Stimulated activated CD4-positive, alpha-beta T cell treated with anti-CD3 and anti-CD28 coated beads, Interleukin-2, amount 100 ng/mL, for 4 hours (primary cell): ENCODE measurements at regions not wholly inside any gene's neighbourhood (a gene's known extent, or its start where the extent isn't known, plus 50 kb on each side); places are given as distances from the start of the nearest gene placed in this dataset.

ENCODE experiments used
- DNase-seq: peaks from one replicate; pipeline ENCODE4 v3.0.0-alpha.2; 2020; ENCODE audit warnings: low read depth

DNA sequence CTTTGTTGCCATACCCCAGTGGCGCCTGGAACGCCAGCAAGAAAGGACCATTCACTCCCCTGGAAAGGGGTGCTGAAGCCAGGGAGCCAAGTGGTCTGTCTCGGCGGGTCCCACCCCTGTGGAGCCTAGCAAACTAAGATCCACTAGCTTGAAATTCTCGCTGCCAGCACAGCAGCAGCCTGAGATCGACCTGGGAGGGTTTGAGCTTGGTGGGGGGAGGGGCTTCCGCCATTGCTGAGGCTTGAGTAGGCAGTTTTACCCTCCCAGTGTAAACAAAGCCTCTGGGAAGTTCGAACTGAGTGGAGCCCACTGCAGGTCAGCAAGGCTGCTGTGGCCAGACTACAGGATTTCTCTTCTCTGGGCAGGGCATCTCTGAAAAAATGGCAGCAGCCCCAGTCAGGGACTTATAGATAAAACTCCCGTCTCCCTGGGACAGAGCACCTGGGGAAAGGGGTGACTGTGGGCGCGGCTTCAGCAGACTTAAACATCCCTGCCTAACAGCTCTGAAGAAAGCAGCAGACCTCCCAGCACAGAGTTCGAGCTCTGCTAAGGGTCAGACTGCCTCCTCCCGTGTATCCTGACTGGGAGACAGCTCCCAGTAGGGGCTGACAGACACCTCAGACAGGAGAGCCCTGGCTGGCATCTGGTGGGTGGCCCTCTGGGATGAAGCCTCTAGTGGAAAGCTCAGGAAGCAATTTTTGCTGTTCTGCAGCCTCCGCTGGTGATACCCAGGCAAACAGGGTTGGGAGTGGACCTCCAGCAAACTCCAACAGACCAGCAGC lies 281.1 kb upstream of the SP4 start:
- no peak for DNase-seq

DNA sequence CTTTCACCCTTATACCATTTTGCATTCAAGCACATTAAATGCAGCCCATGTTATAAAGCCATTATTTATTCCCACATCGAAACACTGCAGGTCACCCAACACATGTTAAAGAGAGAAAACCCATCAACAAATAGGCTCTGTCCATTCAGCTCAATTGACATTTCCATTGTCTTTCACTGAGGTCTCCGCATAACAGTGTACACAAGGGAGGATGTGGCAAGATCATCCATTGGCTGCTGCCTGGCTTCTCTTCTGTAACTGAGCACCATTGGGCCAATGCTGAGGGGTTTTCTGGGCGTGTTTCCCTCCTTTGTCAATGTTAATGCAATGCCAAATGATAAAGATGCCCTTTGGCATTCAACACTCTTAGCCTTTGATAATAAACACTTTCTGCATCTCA lies 278.1 kb upstream of the SP4 start:
- DNase-seq, result no peak

DNA sequence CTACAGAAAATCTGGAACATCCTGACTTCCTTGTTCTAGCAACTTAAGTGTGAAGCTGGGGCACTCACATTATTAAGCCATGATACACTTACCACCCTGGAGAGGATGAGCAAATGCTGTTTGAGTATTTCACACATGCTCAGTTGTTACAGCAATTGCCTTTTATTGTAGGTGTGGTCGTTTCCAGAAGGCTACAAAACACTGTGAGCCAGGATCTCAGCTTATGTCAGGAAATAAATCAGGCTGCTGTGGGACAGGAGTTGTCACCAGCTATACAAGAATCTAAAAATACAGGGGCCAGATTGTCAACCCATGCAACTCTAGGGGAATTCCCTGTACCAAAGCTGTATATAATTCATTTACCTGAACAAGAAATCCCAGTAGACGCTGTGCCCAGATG lies 273.3 kb upstream of the SP4 start:
- DNase-seq, result no peak

DNA sequence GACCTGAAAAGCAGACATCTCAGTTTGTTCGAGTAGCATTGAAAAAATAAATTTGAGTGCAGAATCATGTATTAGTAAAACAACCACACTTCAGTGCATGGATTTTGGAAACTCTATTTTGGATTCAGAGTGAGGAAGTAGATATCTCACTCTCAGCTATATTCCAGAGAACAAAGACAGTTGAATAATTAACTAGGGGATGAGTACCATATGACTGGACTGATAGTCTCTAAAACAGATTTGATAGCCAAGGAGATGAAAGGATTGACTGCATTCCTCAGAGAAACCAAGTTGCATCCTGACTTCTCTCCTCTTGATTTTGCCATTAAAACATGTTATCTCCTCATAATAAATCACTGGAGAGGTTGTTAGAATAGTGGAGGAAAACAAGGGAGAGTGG lies 268.4 kb upstream of the SP4 start:
- DNase-seq, result no peak

DNA sequence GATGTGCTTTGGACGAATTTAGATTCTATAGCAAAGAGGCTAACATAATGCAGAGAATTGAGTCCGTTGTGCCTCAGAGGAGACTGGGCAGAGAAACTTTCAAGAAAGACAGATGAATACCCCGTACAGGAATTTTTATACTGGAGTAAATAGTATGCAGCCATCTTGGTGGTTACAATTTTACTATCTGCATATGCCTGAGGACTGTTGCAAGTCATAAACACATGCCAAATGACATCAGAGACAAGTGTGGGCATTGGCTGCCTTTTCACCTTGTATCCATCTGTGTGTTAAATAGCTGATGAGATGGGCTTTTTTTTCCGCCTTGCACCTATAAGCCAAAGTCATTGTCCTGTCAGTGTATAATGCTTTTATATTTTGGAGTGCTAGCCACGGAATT lies 267.5 kb upstream of the SP4 start:
- no peak for DNase-seq

DNA sequence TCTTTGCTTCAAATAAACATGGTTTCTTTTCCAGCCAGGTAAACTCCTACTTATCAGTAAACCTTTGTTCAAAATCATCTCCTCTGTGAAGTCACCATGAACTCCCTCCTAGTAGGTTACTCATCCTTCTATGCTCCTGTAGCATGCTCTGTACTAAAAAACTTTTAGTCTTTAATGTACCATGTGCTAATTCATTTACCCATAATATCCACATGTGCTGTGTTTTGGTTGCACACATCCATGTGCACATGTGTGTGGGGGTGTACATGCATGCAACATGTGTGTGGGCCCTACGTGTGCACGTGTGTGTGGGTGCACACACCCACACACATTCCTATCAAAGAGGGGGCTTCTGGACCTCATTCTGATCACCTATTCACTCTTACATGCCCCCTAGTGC lies 259.9 kb upstream of the SP4 start:
- no peak for DNase-seq

DNA sequence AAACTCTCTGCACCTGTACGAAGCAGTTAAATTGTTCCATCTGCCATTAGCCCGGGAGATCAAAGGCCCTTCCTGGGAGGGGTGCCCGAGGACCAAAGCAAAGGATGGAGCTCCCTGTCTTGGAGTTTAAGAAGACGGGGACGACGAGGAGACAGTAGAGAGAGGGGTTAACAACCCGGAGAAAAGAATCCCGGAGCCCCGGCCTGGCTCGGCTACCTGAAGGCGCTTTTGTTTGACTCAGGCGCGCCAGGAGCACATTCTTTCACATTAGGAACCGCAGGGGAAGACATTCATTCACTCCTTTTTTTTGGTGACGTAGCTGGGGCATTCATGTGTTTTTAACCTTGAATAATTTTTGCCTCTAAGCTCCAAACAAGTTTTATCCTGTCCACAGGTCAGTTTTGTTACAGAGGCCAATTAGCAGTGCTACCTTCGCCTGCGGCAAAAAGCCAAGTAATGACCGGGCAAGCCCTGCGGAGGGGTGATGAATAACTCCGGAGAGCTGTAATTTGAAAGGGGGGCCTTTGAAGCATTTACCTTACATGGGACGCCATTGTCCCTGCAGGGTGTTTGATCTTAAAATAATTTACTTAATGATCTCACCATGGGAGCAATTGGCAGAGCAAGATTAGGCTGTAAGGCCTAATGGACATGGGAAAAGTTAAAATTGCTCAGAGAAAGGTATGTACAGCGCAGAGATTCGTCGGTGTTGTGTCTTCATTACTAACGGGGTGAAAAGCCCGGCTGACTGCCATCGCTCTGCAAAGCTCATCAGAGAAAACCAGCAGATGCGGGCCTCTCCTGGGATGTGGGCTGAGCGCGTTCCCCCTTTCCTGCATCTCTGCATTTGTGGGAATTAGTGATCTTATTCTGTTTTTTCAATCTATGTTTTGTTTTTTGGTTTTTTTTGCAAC lies 258.0 kb upstream of the SP4 start:
- DNase-seq, result no peak

DNA sequence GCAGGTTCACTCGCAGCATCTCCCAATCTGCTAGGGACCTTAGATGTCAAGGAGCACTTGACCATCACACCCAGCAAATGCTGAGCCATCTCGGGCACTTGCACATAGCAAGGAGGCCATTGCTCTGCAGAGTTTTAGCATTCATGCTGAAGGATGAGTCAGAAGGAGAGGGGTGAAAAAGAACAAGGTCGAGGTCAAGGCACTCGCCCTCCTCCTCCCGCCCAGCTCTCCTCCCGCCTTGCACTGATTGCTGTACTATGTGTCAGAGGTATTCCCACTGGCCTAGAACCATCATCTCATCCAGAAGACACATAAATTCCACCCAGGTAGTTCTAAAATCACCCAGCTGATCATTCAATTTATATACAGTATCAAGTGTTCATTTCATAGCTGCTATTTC lies 255.1 kb upstream of the SP4 start:
- DNase-seq, result no peak

DNA sequence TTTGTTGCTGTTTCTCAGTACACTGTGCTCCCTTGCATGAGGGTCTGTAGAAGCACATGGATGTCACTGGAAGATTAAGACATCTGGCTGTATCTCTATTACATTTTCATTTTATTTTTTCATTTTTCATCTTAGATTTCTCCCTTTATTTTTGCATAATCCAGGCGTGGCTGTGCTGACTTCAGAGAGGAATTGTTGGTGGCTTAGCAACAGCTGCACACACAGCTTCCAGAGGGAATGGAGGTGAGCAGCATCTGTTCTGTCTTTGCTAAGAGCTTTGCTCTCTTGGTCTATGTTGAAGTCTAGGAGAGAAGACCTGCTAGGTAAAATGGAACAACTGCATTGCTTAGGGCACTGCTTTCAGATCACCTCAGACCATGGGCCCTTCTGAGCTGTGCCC lies 254.4 kb upstream of the SP4 start:
- DNase-seq, result no peak

DNA sequence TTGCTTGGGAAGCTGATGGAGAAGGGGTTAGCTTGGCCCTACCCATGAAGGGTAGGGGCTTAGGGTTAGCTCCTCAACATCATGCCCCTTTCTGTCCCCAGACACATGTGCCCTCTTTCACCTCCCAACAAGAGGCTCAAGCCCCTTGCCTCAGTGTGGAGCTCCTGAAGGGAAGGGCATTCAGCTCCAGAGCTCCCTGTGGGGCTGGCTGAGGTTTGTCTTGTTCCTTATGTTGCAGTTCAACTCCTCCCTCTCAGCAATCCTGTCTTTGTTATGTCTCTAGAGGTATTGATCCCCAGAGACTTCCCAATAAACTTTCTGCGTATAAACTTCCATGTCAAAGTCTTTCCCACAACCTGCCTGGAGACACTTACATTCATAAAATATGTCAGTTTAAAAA lies 252.2 kb upstream of the SP4 start:
- no peak for DNase-seq

DNA sequence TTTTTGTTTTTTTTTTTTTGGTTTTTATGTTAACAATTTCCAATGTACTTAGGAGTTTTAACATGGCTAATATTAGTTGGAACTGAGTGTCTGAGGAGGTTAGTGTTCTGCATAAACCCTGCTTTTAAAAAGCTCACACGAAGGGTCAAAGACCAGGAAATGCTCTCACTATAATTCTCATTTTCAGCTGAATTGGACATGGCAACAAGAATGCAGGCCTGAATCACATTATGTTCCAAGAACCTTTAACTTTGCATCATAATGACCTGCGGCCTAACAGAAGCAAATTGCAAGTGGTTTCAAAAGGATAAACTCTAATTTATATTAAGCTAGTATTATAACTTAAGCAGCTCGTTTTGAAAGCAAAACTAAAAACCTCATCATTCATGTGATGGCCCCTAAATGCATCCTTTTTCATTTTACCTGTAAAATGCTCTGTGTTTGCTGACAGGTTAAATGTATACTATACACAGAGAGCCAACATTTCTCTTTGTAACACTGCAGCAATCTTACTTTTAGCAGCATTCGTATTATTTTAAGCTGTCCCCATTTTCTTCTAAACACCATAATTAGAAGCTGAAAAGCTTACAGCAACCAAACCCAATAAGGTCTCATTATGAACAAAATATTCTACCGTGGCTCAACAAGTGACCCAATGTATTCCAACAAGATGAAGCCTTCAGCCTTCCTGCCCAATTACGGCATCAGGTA lies 242.8 kb upstream of the SP4 start:
- no peak for DNase-seq

DNA sequence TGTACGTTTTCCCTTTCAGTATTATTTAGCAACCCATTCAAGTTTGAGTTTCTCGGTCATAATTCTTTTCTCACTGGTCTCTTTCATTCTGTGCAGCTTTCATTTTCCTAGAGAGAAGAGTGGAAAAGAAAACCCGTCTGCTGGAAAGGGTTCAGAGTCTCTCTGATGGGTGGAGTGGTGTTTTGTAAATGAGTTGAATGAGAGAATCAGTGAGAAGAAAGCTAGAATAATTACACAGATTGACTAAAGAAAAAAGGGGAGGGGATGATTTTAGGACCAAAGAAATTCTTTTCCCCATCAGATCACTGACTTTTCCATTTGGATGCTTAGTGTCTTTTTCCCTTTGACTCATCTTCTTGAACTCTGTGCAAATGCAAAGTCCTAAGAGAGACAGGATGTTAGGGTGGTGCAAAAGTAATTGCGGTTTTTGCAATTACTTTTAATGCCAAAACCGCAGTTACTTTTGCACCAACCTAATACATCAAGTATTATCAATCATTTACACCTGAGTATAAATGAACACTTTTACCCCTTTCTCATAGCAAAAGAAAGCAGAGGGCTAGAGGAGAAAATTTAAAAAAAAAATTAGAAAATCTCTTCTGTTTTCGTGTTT lies 242.1 kb upstream of the SP4 start:
- DNase-seq, result no peak

DNA sequence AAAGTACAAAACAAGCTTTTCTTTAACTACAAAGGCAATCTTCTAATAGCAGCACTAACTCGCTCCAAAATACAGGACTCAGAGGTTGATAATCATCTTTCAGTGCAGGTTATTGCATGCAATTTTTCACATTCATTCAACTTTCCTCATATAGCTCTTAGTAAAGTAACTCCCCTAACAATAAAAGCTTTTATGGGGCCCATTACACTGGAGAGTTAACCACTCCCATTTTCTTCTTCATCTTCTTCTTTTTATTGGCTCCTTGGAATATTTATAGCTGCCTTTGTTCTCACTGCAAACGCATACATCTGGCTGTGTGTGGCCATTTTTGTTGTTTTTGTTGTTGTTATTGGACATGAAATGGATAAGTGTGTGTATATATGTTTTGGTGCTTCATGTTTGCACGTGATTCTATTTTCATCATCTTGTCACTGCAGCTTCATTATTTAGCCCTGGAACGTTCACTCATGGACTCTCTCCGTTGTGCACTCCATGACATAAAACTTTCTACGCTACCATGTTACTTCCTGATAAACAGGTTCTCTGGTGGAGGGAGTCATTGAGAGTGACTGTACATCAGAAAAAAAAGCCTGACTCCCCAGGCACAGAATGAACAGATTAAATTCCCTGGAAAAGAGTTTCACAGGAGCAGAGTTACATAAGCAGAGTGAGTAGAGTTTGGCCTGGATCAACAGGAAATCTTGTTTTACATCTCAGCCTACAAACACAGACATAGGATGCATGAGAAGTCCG lies 236.4 kb upstream of the SP4 start:
- no peak for DNase-seq

DNA sequence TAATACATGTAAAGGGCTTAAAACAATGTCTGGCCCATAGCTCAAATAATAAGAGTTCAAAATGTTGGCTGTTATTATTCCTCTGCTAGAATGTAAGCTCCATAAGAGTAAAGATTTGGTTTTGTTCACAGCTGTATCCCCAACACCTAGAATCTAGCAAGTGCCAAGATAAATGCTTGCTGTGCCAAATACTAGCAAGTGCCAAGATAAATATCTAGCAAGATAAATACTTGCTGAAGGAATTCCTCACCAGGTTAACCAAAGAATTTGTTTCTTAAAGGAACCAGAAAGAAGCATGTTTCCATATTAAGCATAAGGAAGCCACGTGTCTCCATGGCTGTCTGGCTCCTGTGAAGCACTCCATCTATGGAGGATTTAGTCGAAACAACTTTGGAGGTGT lies 235.2 kb upstream of the SP4 start:
- DNase-seq, result no peak

DNA sequence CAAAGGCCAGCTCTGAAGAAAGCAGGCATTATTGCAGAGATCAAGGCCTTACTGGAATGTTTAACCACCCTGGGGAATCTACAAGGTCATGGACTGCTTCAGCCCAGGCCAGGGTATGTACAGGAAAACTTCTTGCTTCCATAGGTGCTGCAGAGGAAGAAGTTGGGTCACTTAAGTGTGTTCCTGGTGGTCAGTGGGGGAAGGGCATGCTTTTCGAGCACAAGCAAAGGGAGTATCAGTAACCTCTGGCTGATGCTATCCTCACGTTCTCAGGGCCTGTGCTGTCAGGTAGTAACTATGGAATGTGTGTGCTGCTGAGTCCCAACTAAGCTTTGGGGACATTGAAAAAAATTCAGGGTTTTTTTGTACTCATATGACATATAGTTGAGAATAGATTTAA lies 234.0 kb upstream of the SP4 start:
- no peak for DNase-seq

DNA sequence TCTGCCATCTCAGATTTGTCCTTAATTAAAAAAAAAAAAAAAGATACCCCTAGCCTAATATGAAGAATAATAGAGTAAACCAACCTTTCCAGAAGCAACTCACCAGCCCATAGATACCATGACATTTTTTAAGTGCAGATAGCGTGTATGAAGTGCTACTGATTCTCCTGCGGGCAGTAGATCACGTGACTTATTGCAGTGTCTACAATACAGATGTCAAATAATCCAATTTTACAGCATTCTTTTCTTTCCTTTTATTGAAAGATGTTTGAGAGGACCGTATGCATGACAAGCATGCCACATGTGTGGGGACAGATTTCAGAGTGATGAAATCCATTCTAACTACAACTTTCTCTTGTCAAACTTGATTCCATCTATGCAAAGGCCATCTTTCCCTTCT lies 232.9 kb upstream of the SP4 start:
- no peak for DNase-seq

DNA sequence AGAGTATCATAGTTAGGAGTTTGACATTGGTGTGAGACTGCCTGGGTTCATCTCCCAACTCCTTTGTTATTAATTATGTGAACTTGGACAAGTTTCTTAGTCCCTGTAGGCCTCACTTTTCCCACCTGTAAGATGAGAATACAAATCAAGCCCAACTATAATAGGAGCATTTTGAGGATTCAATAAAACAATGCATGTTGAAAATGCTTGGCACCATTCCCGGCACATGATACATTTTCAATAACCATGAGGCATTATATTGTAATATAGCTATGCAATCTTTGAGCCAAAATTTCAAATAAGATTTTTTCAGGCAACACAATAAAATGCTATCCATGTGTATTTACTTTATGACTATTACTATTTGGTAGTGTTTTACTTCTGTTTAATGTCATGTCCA lies 229.0 kb upstream of the SP4 start:
- no peak for DNase-seq

DNA sequence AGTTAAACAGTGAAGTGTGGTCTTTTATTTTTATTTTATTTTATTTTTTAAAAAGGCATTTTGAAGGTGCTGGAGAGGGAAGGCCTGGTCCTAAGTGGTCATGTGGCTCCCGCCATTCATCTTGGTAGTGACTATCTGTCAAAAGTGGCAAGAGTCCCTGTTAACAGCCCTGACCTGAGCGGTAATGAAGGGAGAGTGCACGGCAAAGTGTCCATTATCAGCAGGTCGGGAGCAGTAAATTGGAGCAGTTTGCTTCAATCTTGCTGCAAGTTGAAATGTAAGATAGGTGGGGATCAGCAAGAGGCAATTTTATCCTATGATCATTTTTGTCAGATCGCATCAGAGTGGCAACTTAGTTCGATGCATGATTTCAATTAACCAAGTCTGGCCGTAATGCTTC lies 227.4 kb upstream of the SP4 start:
- DNase-seq, result no peak

DNA sequence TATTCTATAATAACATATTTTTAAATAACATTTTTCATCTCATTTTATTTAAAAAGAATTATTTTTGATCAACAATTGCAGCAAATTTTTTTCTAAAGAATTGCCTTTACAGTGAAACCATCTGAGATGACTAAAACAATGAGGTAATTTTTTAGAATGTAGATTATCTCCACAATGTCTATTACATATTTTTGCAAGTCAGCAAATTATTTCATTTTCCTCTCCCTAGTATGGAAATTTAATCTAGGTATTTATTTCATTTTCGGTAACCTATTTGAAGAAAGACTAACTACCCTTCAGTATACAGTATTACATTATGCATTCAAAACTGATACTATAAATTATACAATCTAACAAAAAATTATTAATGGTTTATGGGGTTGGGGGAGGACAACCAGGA lies 213.2 kb upstream of the SP4 start:
- DNase-seq, result no peak

DNA sequence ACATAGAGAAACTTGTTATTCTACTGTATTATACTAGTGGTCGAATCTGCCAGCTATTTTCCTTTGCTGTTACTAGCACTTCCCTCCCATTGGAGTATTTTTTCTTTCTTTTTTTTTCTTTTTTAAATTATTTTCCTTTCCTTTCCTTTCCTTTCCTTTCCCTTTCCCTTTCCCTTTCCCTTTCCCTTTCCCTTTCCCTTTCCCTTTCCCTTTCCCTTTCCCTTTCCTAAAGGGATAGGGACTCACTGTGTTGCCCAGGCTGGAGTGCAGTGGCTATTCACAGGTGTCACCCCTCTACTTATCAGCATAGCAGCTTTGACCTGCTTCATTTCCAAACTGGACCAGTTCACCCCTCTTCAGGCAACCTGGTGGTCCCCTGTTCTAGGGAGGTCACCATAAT lies 212.6 kb upstream of the SP4 start:
- no peak for DNase-seq

DNA sequence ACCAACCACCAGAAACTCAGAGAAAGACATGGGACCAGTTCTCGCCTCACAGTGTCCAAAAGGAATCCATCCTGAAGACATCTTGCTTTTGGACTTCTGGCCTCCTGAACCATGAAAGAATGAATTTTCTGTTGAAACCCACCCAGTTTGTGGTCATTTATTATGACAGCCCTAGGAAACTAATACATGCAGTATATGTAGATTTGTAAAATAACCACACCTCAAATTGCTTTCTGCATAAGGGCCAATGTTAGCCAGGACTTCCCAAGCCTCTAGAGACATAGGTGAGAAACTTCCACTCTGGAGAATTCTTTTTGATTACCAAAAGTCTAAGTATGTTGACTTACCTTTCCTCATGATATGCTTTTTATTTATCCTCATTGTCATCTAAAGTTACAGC lies 210.5 kb upstream of the SP4 start:
- DNase-seq, result no peak

DNA sequence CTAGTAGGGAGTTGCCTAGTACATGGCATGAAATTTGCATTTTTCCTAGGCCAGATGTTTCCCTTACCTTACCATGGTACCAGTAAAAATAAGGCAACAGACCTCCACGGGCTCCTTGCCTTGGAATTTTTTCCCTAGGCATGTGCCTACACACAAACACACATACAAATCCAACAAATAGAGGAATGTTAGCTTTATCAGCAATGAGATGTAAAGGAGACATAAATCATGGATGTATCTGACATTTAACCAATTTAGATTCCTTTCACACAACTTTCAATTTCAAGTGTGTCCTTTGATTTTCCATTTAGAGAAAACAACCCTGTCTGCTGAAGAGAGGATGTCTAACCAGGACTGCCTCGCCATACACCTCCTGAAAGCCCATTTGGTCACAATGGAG lies 209.7 kb upstream of the SP4 start:
- DNase-seq, result no peak
